Esophagus muscularis mucosa (tissue), 4 donors: ENCODE measurements at regions not wholly inside any gene's neighbourhood (a gene's known extent, or its start where the extent isn't known, plus 50 kb on each side); places are given as distances from the start of the nearest gene placed in this dataset.

Experiments used
- DNase-seq: peaks from one replicate; pipeline ENCODE4 v3.0.0-alpha.2; 2017; ENCODE audit errors: extremely low spot score
- H3K27ac ChIP-seq, 4 donors: fragments of 200-600 bp; sonication (generic); replicated peaks in 1 of 4; 1 replicate in 3 of 4; 2 replicates in 1 of 4; pipeline ENCODE4 v1.5.1; 2016 to 2019; ENCODE audit warnings: mild to moderate bottlenecking in 1 of 4
- H3K27me3 ChIP-seq, 4 donors: fragments of 200-600 bp; sonication (generic); one replicate each; pipeline versions ENCODE4 v1.5.1 to v1.6.0; 2016 to 2019
- H3K36me3 ChIP-seq, 4 donors: fragments of 200-600 bp; sonication (generic); one replicate each; pipeline ENCODE4 v1.5.1; 2016 to 2019
- H3K4me1 ChIP-seq, 4 donors: fragments of 200-600 bp; sonication (generic); one replicate each; pipeline ENCODE4 v1.5.1; 2016 to 2019
- H3K4me3 ChIP-seq, 4 donors: fragments of 200-600 bp; sonication (generic); 1 replicate in 2 of 4; 2 replicates in 2 of 4; pipeline ENCODE4 v1.5.1; 2016 to 2019; ENCODE audit warnings: mild to moderate bottlenecking in 4 of 4, moderate library complexity in 1 of 4
- H3K9me3 ChIP-seq, 4 donors: fragments of 200-600 bp; sonication (generic); 1 replicate in 3 of 4; 2 replicates in 1 of 4; pipeline ENCODE4 v1.5.1; 2016 to 2019
- CTCF ChIP-seq, 3 experiments: fragments of 200-600 bp in 2 of 3; fragments of 450-650 bp in 1 of 3; sonication (generic) in 2 of 3; IDR thresholded peaks; one replicate each; pipeline ENCODE4 v1.5.1; 2017 to 2019; ENCODE audit warnings: antibody characterized with exemption in 3 of 3, mild to moderate bottlenecking in 2 of 3, moderate library complexity in 1 of 3
- EP300 ChIP-seq: sonication (generic); formaldehyde crosslinking; IDR thresholded peaks from one replicate; pipeline ENCODE4 v1.6.1; 2017; ENCODE audit warnings: antibody characterized with exemption
- POLR2A ChIP-seq: fragments of 450-650 bp; IDR thresholded peaks from one replicate; pipeline ENCODE4 v1.6.1; 2017; ENCODE audit warnings: antibody characterized with exemption, moderate library complexity, mild to moderate bottlenecking, low read depth
- POLR2AphosphoS5 ChIP-seq, 2 donors: sonication (generic); formaldehyde crosslinking; IDR thresholded peaks; one replicate each; pipeline ENCODE4 v1.6.1; 2017; ENCODE audit warnings: antibody characterized with exemption in 2 of 2
- WGBS: methylation state at CpG from one replicate; pipeline ENCODE4 v1.1.5; 2018; 5-methylcytosine and 5-hydroxymethylcytosine counted together
- intact Hi-C: fragments of 100-400 bp; cut with DNase I; formaldehyde crosslinking; loops from one replicate; pipeline ENCODE4 v1.15.1; 2023

GRCh38 chr12:97250483-97250882 is 212.1 kb upstream of the RMST start:
- DNase-seq = no peak
- Histone ChIP-seq H3K36me3 (no peaks in the 10 kb centered on the region), H3K4me1 (no peaks in the 10 kb centered on the region), H3K4me3 (no peak overlapping the region), H3K27me3 (no peaks in the 10 kb centered on the region), H3K9me3 (no peaks in the 10 kb centered on the region), H3K27ac (no peak overlapping the region)
- TF ChIP-seq EP300 = no peak
- no peak for TF ChIP-seq POLR2AphosphoS5 (IDR thresholded peaks at IDR 0.05)
- no peak for TF ChIP-seq CTCF (IDR thresholded peaks at IDR 0.05)
- TF ChIP-seq POLR2A = no peak
- 94% methylated on average over 4 of the region's 4 CpGs for WGBS
- intact Hi-C loops = no loop called here

- TF ChIP-seq CTCF (IDR thresholded peaks at IDR 0.05) (no peak), POLR2AphosphoS5 (IDR thresholded peaks at IDR 0.05) (no peak), POLR2A (no peak), EP300 (no peak)
- intact Hi-C loops = no loop called here
- WGBS = 52% methylated on average over 3 of the region's 3 CpGs
Measured at GRCh38 chr12:97257726-97258125, 204.9 kb upstream of the RMST start.

GRCh38 chr12:97259098-97259497 is 203.5 kb upstream of the RMST start:
- H3K27ac ChIP-seq = no peak overlapping the region
- intact Hi-C loops = no loop called here
- H3K4me1 ChIP-seq = peaks cover 0 to 9% (median 3%) of the 10 kb centered on the region in 4 donors
- H3K36me3 ChIP-seq = no peaks in the 10 kb centered on the region
- WGBS = 81% methylated on average over 2 of the region's 2 CpGs
- TF ChIP-seq EP300 (no peak), POLR2AphosphoS5 (IDR thresholded peaks at IDR 0.05) (no peak), POLR2A (no peak), CTCF (IDR thresholded peaks at IDR 0.05) (no peak)
- H3K4me3 ChIP-seq = no peak overlapping the region
- no peaks in the 10 kb centered on the region for H3K27me3 ChIP-seq
- H3K9me3 ChIP-seq = no peaks in the 10 kb centered on the region
- no peak for DNase-seq

More at GRCh38 chr12:97257726-97258125, 204.9 kb upstream of the RMST start:
- no peaks in the 10 kb centered on the region for H3K36me3 ChIP-seq
- H3K27ac ChIP-seq = no peak overlapping the region
- H3K4me3 ChIP-seq = no peak overlapping the region
- no peak for DNase-seq
- no peaks in the 10 kb centered on the region for H3K9me3 ChIP-seq
- H3K27me3 ChIP-seq = no peaks in the 10 kb centered on the region
- H3K4me1 ChIP-seq = peaks cover 0 to 9% (median 3%) of the 10 kb centered on the region in 4 donors

GRCh38 chr12:97260786-97261185 is 201.8 kb upstream of the RMST start:
- Histone ChIP-seq H3K36me3 (no peaks in the 10 kb centered on the region), H3K4me1 (peaks cover 0 to 9% (median 3%) of the 10 kb centered on the region in 4 donors), H3K27ac (no peak overlapping the region), H3K4me3 (no peak overlapping the region), H3K9me3 (no peaks in the 10 kb centered on the region), H3K27me3 (no peaks in the 10 kb centered on the region)
- 87% methylated on average over 9 of the region's 9 CpGs for WGBS
- DNase-seq = no peak
- intact Hi-C loops = no loop called here
- TF ChIP-seq POLR2AphosphoS5 (IDR thresholded peaks at IDR 0.05) (no peak), POLR2A (no peak), CTCF (IDR thresholded peaks at IDR 0.05) (no peak), EP300 (no peak)

GRCh38 chr12:97267166-97267565 is 195.4 kb upstream of the RMST start:
- no peaks in the 10 kb centered on the region for H3K4me1 ChIP-seq
- H3K9me3 ChIP-seq = no peaks in the 10 kb centered on the region
- H3K36me3 ChIP-seq = no peaks in the 10 kb centered on the region
- no peaks in the 10 kb centered on the region for H3K27me3 ChIP-seq
- H3K27ac ChIP-seq = no peak overlapping the region
- intact Hi-C loops = no loop called here
- DNase-seq = no peak
- no peak overlapping the region for H3K4me3 ChIP-seq
- TF ChIP-seq POLR2A (no peak), EP300 (no peak), POLR2AphosphoS5 (IDR thresholded peaks at IDR 0.05) (no peak), CTCF (IDR thresholded peaks at IDR 0.05) (no peak)
